ENCODE measurements at regions not wholly inside any gene's neighbourhood (a gene's known extent, or its start where the extent isn't known, plus 50 kb on each side); places are given as distances from the start of the nearest gene placed in this dataset.
A peak's percentile ranks its signal among the peaks of the same experiment; 100 is the strongest.

- Histone ChIP-seq H3K27ac (replicated peaks; ENCODE audit: low read length) (no peak overlapping the region), H3K27me3 (ENCODE audit: control insufficient read depth in 3 of 3, insufficient read depth in 3 of 3, low read depth in 1 of 3, low read length in 3 of 3) (no peaks in the 10 kb centered on the region), H2BK120ac (ENCODE audit: low read depth, low read length) (no peak overlapping the region), H3K4ac (ENCODE audit: low read length) (no peak overlapping the region), H2AK5ac (ENCODE audit: low read depth, low read length) (no peak overlapping the region), H3K79me1 (ENCODE audit: low read depth, low read length) (no peaks in the 10 kb centered on the region), H3K9me3 (replicated peaks in 1 of 2; ENCODE audit: control insufficient read depth in 2 of 2, insufficient read depth in 1 of 2, low read depth in 1 of 2, low read length in 2 of 2) (no peaks in the 10 kb centered on the region), H3K4me1 (ENCODE audit: control insufficient read depth in 2 of 2, insufficient read depth in 1 of 2, low read depth in 1 of 2, low read length in 2 of 2) (peaks cover 0 to 3% of the 10 kb centered on the region in 2 donors), H2BK15ac (ENCODE audit: low read length) (no peak overlapping the region), H3K36me3 (replicated peaks in 1 of 2; ENCODE audit: control insufficient read depth in 2 of 2, insufficient read depth in 2 of 2, low read length in 2 of 2) (no peaks in the 10 kb centered on the region), H2BK5ac (ENCODE audit: low read length) (no peak overlapping the region), H3K4me2 (ENCODE audit: insufficient read depth, low read length, poor library complexity, severe bottlenecking) (no peak overlapping the region), H3K23ac (ENCODE audit: low read depth, low read length, poor library complexity) (no peak overlapping the region), H3K4me3 (ENCODE audit: low read length in 2 of 2) (no peak overlapping the region), H3K14ac (ENCODE audit: low read length) (no peak overlapping the region), H4K91ac (ENCODE audit: low read depth, low read length, poor library complexity) (no peak overlapping the region), H3K9ac (ENCODE audit: low read depth, low read length, poor library complexity) (peak overlapping the region; percentile 72), H2BK12ac (ENCODE audit: low read length) (no peak overlapping the region), H3K18ac (ENCODE audit: low read length) (peak overlapping the region; percentile 59), H4K8ac (ENCODE audit: low read depth, low read length) (no peak overlapping the region), H2AFZ (ENCODE audit: low read length) (no peak overlapping the region)
- no peak for DNase-seq (ENCODE audit: low spot score)
- WGBS, 2 donors (ENCODE audit: extremely low coverage in 2 of 2, insufficient read length in 2 of 2, insufficient replicate concordance in 1 of 2): no CpG with 5 or more reads among the region's 8 CpGs
These were observed 1084.2 kb upstream of the TENM3 start for GRCh38 chr4:181158971-181159370.

- Histone ChIP-seq H3K4me3 (ENCODE audit: low read length in 2 of 2) (no peak overlapping the region), H2BK12ac (ENCODE audit: low read length) (no peak overlapping the region), H3K36me3 (replicated peaks in 1 of 2; ENCODE audit: control insufficient read depth in 2 of 2, insufficient read depth in 2 of 2, low read length in 2 of 2) (no peaks in the 10 kb centered on the region), H3K4ac (ENCODE audit: low read length) (no peak overlapping the region), H3K4me1 (ENCODE audit: control insufficient read depth in 2 of 2, insufficient read depth in 1 of 2, low read depth in 1 of 2, low read length in 2 of 2) (peaks cover 0 to 3% of the 10 kb centered on the region in 2 donors), H3K9ac (ENCODE audit: low read depth, low read length, poor library complexity) (no peak overlapping the region), H3K18ac (ENCODE audit: low read length) (no peak overlapping the region), H3K27me3 (ENCODE audit: control insufficient read depth in 3 of 3, insufficient read depth in 3 of 3, low read depth in 1 of 3, low read length in 3 of 3) (no peaks in the 10 kb centered on the region), H2BK5ac (ENCODE audit: low read length) (no peak overlapping the region), H2BK120ac (ENCODE audit: low read depth, low read length) (no peak overlapping the region), H2AFZ (ENCODE audit: low read length) (peak overlapping the region; percentile 1), H4K8ac (ENCODE audit: low read depth, low read length) (no peak overlapping the region), H3K9me3 (replicated peaks in 1 of 2; ENCODE audit: control insufficient read depth in 2 of 2, insufficient read depth in 1 of 2, low read depth in 1 of 2, low read length in 2 of 2) (no peaks in the 10 kb centered on the region), H2AK5ac (ENCODE audit: low read depth, low read length) (no peak overlapping the region), H3K79me1 (ENCODE audit: low read depth, low read length) (no peaks in the 10 kb centered on the region), H2BK15ac (ENCODE audit: low read length) (no peak overlapping the region), H3K23ac (ENCODE audit: low read depth, low read length, poor library complexity) (no peak overlapping the region), H3K4me2 (ENCODE audit: insufficient read depth, low read length, poor library complexity, severe bottlenecking) (no peak overlapping the region), H4K91ac (ENCODE audit: low read depth, low read length, poor library complexity) (no peak overlapping the region), H3K14ac (ENCODE audit: low read length) (no peak overlapping the region), H3K27ac (replicated peaks; ENCODE audit: low read length) (no peak overlapping the region)
- no peak for DNase-seq (ENCODE audit: low spot score)
- no CpG with 5 or more reads among the region's 4 CpGs for WGBS, 2 donors (ENCODE audit: extremely low coverage in 2 of 2, insufficient read length in 2 of 2, insufficient replicate concordance in 1 of 2)
These were observed 1081.5 kb upstream of the TENM3 start for GRCh38 chr4:181161669-181162068.

- H3K4me3 ChIP-seq (ENCODE audit: low read length in 2 of 2): no peak overlapping the region
- H3K9ac ChIP-seq (ENCODE audit: low read depth, low read length, poor library complexity): no peak overlapping the region
- H3K36me3 ChIP-seq (replicated peaks in 1 of 2; ENCODE audit: control insufficient read depth in 2 of 2, insufficient read depth in 2 of 2, low read length in 2 of 2): no peaks in the 10 kb centered on the region
- H2AK5ac ChIP-seq (ENCODE audit: low read depth, low read length): no peak overlapping the region
- H3K23ac ChIP-seq (ENCODE audit: low read depth, low read length, poor library complexity): no peak overlapping the region
- no peak overlapping the region for H2BK12ac ChIP-seq (ENCODE audit: low read length)
- H4K91ac ChIP-seq (ENCODE audit: low read depth, low read length, poor library complexity): no peak overlapping the region
- no peak overlapping the region for H2BK120ac ChIP-seq (ENCODE audit: low read depth, low read length)
- H3K4me2 ChIP-seq (ENCODE audit: insufficient read depth, low read length, poor library complexity, severe bottlenecking): no peak overlapping the region
- H3K18ac ChIP-seq (ENCODE audit: low read length): no peak overlapping the region
- H3K14ac ChIP-seq (ENCODE audit: low read length): no peak overlapping the region
- no peak overlapping the region for H4K8ac ChIP-seq (ENCODE audit: low read depth, low read length)
- H2BK15ac ChIP-seq (ENCODE audit: low read length): no peak overlapping the region
- DNase-seq (ENCODE audit: low spot score): no peak
- H2AFZ ChIP-seq (ENCODE audit: low read length): no peak overlapping the region
- H2BK5ac ChIP-seq (ENCODE audit: low read length): no peak overlapping the region
- no peaks in the 10 kb centered on the region for H3K9me3 ChIP-seq (replicated peaks in 1 of 2; ENCODE audit: control insufficient read depth in 2 of 2, insufficient read depth in 1 of 2, low read depth in 1 of 2, low read length in 2 of 2)
- no peaks in the 10 kb centered on the region for H3K27me3 ChIP-seq (ENCODE audit: control insufficient read depth in 3 of 3, insufficient read depth in 3 of 3, low read depth in 1 of 3, low read length in 3 of 3)
- H3K79me1 ChIP-seq (ENCODE audit: low read depth, low read length): no peaks in the 10 kb centered on the region
- H3K4ac ChIP-seq (ENCODE audit: low read length): no peak overlapping the region
- no CpG with 5 or more reads among the region's 2 CpGs for WGBS, 2 donors (ENCODE audit: extremely low coverage in 2 of 2, insufficient read length in 2 of 2, insufficient replicate concordance in 1 of 2)
- H3K27ac ChIP-seq (replicated peaks; ENCODE audit: low read length): no peak overlapping the region
- peaks cover 0 to 3% of the 10 kb centered on the region in 2 donors for H3K4me1 ChIP-seq (ENCODE audit: control insufficient read depth in 2 of 2, insufficient read depth in 1 of 2, low read depth in 1 of 2, low read length in 2 of 2)
These were observed 1080.9 kb upstream of the TENM3 start for GRCh38 chr4:181162266-181162665.

- Histone ChIP-seq H3K27ac (replicated peaks; ENCODE audit: low read length) (no peak overlapping the region), H3K9me3 (replicated peaks in 1 of 2; ENCODE audit: control insufficient read depth in 2 of 2, insufficient read depth in 1 of 2, low read depth in 1 of 2, low read length in 2 of 2) (no peaks in the 10 kb centered on the region), H3K4me1 (ENCODE audit: control insufficient read depth in 2 of 2, insufficient read depth in 1 of 2, low read depth in 1 of 2, low read length in 2 of 2) (peaks cover 0 to 3% of the 10 kb centered on the region in 2 donors), H3K79me1 (ENCODE audit: low read depth, low read length) (no peaks in the 10 kb centered on the region), H2BK5ac (ENCODE audit: low read length) (no peak overlapping the region), H3K36me3 (replicated peaks in 1 of 2; ENCODE audit: control insufficient read depth in 2 of 2, insufficient read depth in 2 of 2, low read length in 2 of 2) (no peaks in the 10 kb centered on the region), H4K8ac (ENCODE audit: low read depth, low read length) (no peak overlapping the region), H2BK120ac (ENCODE audit: low read depth, low read length) (no peak overlapping the region), H3K4me3 (ENCODE audit: low read length in 2 of 2) (no peak overlapping the region), H2BK15ac (ENCODE audit: low read length) (no peak overlapping the region), H2BK12ac (ENCODE audit: low read length) (no peak overlapping the region), H2AFZ (ENCODE audit: low read length) (no peak overlapping the region), H3K23ac (ENCODE audit: low read depth, low read length, poor library complexity) (no peak overlapping the region), H2AK5ac (ENCODE audit: low read depth, low read length) (no peak overlapping the region), H3K4me2 (ENCODE audit: insufficient read depth, low read length, poor library complexity, severe bottlenecking) (no peak overlapping the region), H3K18ac (ENCODE audit: low read length) (no peak overlapping the region), H4K91ac (ENCODE audit: low read depth, low read length, poor library complexity) (no peak overlapping the region), H3K14ac (ENCODE audit: low read length) (no peak overlapping the region), H3K4ac (ENCODE audit: low read length) (no peak overlapping the region), H3K9ac (ENCODE audit: low read depth, low read length, poor library complexity) (no peak overlapping the region), H3K27me3 (ENCODE audit: control insufficient read depth in 3 of 3, insufficient read depth in 3 of 3, low read depth in 1 of 3, low read length in 3 of 3) (no peaks in the 10 kb centered on the region)
- no peak for DNase-seq (ENCODE audit: low spot score)
- no CpG with 5 or more reads among the region's 6 CpGs for WGBS, 2 donors (ENCODE audit: extremely low coverage in 2 of 2, insufficient read length in 2 of 2, insufficient replicate concordance in 1 of 2)
These were observed 1080.5 kb upstream of the TENM3 start for GRCh38 chr4:181162676-181163075.

Data from neuronal stem cell (in vitro differentiated cells).